ENCODE measurements at regions not wholly inside any gene's neighbourhood (a gene's known extent, or its start where the extent isn't known, plus 50 kb on each side); places are given as distances from the start of the nearest gene placed in this dataset.

- H3K4me1 ChIP-seq (ENCODE audit: control insufficient read depth, insufficient read depth, low read length): no peaks in the 10 kb centered on the region
- CTCF ChIA-PET: no interaction called here
- intact Hi-C loops (cut with micrococcal nuclease; ENCODE audit: unreplicated experiment) (no loop called here), in situ Hi-C loops (cut with HindIII; ENCODE audit: low pct_unique_long_range_greater_than_20kb, low sequenced_read_pairs) (no loop called here)
- POLR2A ChIA-PET: no interaction called here
- H3K27ac ChIP-seq (ENCODE audit: low read length): no peak overlapping the region
- H3K4me3 ChIP-seq (ENCODE audit: low read depth in 2 of 2, low read length in 2 of 2): no peak overlapping the region
- DNase-seq (ENCODE audit: low read depth, low spot score): no peak
- no peak for ATAC-seq
- TF ChIP-seq REST (IDR thresholded peaks at IDR 0.05; ENCODE audit: insufficient read depth in 1 of 2, low read depth in 2 of 2, low read length in 1 of 2): no peak
- TF ChIP-seq, protein P1, sequence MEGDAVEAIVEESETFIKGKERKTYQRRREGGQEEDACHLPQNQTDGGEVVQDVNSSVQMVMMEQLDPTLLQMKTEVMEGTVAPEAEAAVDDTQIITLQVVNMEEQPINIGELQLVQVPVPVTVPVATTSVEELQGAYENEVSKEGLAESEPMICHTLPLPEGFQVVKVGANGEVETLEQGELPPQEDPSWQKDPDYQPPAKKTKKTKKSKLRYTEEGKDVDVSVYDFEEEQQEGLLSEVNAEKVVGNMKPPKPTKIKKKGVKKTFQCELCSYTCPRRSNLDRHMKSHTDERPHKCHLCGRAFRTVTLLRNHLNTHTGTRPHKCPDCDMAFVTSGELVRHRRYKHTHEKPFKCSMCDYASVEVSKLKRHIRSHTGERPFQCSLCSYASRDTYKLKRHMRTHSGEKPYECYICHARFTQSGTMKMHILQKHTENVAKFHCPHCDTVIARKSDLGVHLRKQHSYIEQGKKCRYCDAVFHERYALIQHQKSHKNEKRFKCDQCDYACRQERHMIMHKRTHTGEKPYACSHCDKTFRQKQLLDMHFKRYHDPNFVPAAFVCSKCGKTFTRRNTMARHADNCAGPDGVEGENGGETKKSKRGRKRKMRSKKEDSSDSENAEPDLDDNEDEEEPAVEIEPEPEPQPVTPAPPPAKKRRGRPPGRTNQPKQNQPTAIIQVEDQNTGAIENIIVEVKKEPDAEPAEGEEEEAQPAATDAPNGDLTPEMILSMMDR (IDR thresholded peaks at IDR 0.05): no peak
- no peaks in the 10 kb centered on the region for H3K9me3 ChIP-seq (ENCODE audit: control insufficient read depth, insufficient read depth, low read depth, low read length)
- BruUV-seq (replicated peaks): no TSS peak
- no peaks in the 10 kb centered on the region; the same call in 1 of the 2 replicates for H3K27me3 ChIP-seq (ENCODE audit: control insufficient read depth, insufficient read depth, low read length)
- no peaks in the 10 kb centered on the region for H3K36me3 ChIP-seq (ENCODE audit: control insufficient read depth, insufficient read depth, low read length)
These were observed 212.6 kb upstream of the TOPAZ1 start for GRCh38 chr3:44029100-44029499.

DNA sequence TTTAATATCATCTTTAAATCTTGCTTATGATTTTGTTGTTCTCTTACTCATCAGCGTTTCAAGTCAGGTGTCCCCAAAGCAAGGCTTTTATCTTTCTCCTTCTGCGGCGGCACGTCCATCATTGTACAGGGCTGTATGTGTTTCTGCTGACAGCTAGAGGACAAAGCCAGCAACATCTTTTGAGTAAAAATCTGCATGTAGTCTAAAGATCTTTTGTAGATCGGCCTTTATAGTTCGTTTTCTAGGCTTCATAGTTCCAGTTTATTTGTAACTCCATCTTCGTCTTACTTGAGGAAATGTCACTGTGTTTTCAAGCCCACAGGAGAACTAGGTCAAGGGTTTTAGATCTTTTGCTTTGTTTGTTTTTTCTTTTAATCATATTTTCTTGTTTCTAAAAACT lies 211.4 kb upstream of the TOPAZ1 start:
- Histone ChIP-seq H3K36me3 (ENCODE audit: control insufficient read depth, insufficient read depth, low read length) (no peaks in the 10 kb centered on the region), H3K4me3 (ENCODE audit: low read depth in 2 of 2, low read length in 2 of 2) (no peak overlapping the region), H3K27ac (ENCODE audit: low read length) (no peak overlapping the region), H3K9me3 (ENCODE audit: control insufficient read depth, insufficient read depth, low read depth, low read length) (no peaks in the 10 kb centered on the region), H3K4me1 (ENCODE audit: control insufficient read depth, insufficient read depth, low read length) (no peaks in the 10 kb centered on the region), H3K27me3 (ENCODE audit: control insufficient read depth, insufficient read depth, low read length) (peaks cover 2% of the 10 kb centered on the region; the same call in 1 of the 2 replicates)
- intact Hi-C loops (cut with micrococcal nuclease; ENCODE audit: unreplicated experiment): no loop called here
- ATAC-seq (no peak), DNase-seq (ENCODE audit: low read depth, low spot score) (no peak)
- ChIA-PET POLR2A (no interaction called here), CTCF (no interaction called here)
- TF ChIP-seq TCF7L2 (IDR thresholded peaks at IDR 0.05; ENCODE audit: low read depth, low read length) (no peak), SIN3A (IDR thresholded peaks at IDR 0.05; ENCODE audit: borderline replicate concordance, insufficient read depth, low read depth, low read length) (no peak), POLR2AphosphoS5 (IDR thresholded peaks at IDR 0.05; ENCODE audit: low read depth, low read length) (no peak), REST (IDR thresholded peaks at IDR 0.05; ENCODE audit: insufficient read depth in 1 of 2, low read depth in 2 of 2, low read length in 1 of 2) (no peak)
- TF ChIP-seq, protein P1 (IDR thresholded peaks at IDR 0.05): no peak
- no TSS peak for BruUV-seq (replicated peaks)
- in situ Hi-C loops (cut with HindIII; ENCODE audit: low pct_unique_long_range_greater_than_20kb, low sequenced_read_pairs): no loop called here

Data from Panc1 (cell line).